ENCODE measurements at regions not wholly inside any gene's neighbourhood (a gene's known extent, or its start where the extent isn't known, plus 50 kb on each side); places are given as distances from the start of the nearest gene placed in this dataset.
A peak's percentile ranks its signal among the peaks of the same experiment; 100 is the strongest.

DNA sequence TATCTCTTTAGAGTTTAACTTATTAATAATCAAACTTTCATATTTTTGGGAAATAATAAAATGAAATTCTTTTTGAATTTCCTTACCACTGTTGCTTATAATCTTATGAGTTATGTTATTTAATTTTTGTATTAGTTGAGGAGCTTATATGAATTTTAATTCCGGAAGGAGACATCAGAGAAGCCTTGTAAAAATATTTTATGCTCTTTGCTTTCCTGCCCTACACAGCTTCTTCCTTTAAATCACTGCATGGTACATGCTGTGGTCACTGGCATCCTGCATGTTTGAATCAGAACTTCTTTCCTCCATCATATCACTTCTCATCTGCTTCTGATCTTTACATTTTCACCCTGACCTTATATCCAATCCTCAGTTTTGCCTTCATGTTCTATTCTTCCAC is 266.7 kb upstream of the ZSWIM2 start:
- no peaks in the 10 kb centered on the region for H3K36me3 ChIP-seq
- no peak for TF ChIP-seq POLR2A (IDR thresholded peaks at IDR 0.05)
- TF ChIP-seq POLR2AphosphoS5 (IDR thresholded peaks at IDR 0.05), result no peak
- 56 to 88% methylated on average over 1 of the region's 1 CpG for WGBS, 2 donors (ENCODE audit: low coverage in 1 of 2)

DNA sequence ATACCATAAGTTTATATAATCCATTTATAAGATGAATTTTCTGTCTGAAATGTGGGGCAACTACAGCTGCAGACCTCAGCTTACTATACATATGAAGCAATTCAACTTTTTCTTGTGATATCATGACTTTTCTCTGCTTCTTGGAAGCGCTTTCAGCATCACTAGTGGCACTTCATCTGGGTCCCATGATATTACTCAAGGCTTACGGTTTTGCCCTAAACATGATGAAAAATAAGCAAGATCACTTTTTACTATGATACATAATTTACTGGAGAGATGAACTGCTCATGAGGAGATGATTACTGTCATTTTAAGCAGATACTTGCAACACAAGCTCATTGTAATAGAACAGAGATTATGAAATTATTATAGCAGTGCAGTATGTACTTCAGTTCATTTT is 258.0 kb upstream of the ZSWIM2 start:
- H3K36me3 ChIP-seq, result no peaks in the 10 kb centered on the region
- H3K27me3 ChIP-seq, result no peaks in the 10 kb centered on the region
- TF ChIP-seq, protein P1, sequence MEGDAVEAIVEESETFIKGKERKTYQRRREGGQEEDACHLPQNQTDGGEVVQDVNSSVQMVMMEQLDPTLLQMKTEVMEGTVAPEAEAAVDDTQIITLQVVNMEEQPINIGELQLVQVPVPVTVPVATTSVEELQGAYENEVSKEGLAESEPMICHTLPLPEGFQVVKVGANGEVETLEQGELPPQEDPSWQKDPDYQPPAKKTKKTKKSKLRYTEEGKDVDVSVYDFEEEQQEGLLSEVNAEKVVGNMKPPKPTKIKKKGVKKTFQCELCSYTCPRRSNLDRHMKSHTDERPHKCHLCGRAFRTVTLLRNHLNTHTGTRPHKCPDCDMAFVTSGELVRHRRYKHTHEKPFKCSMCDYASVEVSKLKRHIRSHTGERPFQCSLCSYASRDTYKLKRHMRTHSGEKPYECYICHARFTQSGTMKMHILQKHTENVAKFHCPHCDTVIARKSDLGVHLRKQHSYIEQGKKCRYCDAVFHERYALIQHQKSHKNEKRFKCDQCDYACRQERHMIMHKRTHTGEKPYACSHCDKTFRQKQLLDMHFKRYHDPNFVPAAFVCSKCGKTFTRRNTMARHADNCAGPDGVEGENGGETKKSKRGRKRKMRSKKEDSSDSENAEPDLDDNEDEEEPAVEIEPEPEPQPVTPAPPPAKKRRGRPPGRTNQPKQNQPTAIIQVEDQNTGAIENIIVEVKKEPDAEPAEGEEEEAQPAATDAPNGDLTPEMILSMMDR (IDR thresholded peaks at IDR 0.05), result no peak
- TF ChIP-seq POLR2A (IDR thresholded peaks at IDR 0.05), result no peak
- TF ChIP-seq POLR2AphosphoS5 (IDR thresholded peaks at IDR 0.05), result no peak
- TF ChIP-seq EP300 (IDR thresholded peaks at IDR 0.05), result no peak
- no peak overlapping the region for H3K4me3 ChIP-seq
- no peak for ATAC-seq
- H3K4me1 ChIP-seq, result no peaks in the 10 kb centered on the region
- no peaks in the 10 kb centered on the region for H3K9me3 ChIP-seq
- H3K27ac ChIP-seq, result no peak overlapping the region
- 84 to 90% methylated on average over 2 of the region's 2 CpGs for WGBS, 2 donors (ENCODE audit: low coverage in 1 of 2)

More for the DNA sequence above, 266.7 kb upstream of the ZSWIM2 start:
- Histone ChIP-seq H3K9me3 (no peaks in the 10 kb centered on the region), H3K4me1 (no peaks in the 10 kb centered on the region), H3K27me3 (no peaks in the 10 kb centered on the region), H3K4me3 (no peak overlapping the region), H3K27ac (no peak overlapping the region)
- no peak for ATAC-seq

DNA sequence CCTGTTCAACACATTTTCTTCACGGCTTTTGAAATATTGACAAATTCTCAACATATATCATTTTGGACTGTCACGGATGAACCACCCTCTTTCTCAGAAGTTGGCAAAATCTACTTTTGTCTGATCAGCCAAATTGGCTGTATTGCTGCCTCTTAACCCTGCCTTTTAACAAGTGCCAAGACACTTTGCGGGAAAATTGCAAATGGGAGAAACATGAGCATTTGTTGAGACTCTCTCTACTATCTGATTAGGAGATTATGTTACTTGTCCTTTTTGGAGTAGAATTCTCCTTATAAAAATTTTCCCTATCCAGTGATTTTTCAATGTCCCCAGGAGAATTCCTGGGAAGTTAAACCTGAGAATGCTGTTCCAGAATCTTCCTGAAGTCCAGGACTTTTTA is 256.2 kb upstream of the ZSWIM2 start:
- TF ChIP-seq, protein P1 (IDR thresholded peaks at IDR 0.05), result no peak
- TF ChIP-seq EP300 (IDR thresholded peaks at IDR 0.05) (no peak), POLR2A (IDR thresholded peaks at IDR 0.05) (no peak), POLR2AphosphoS5 (IDR thresholded peaks at IDR 0.05) (no peak)
- H3K9me3 ChIP-seq, result peaks cover 0 to 6% (median 0%) of the 10 kb centered on the region in 3 donors
- no peaks in the 10 kb centered on the region for H3K27me3 ChIP-seq
- no peaks in the 10 kb centered on the region for H3K36me3 ChIP-seq
- H3K27ac ChIP-seq, result no peak overlapping the region
- ATAC-seq, result no peak
- H3K4me3 ChIP-seq, result no peak overlapping the region
- no peaks in the 10 kb centered on the region for H3K4me1 ChIP-seq
- WGBS, 2 donors (ENCODE audit: low coverage in 1 of 2), result 80% methylated on average over 3 of the region's 3 CpGs

DNA sequence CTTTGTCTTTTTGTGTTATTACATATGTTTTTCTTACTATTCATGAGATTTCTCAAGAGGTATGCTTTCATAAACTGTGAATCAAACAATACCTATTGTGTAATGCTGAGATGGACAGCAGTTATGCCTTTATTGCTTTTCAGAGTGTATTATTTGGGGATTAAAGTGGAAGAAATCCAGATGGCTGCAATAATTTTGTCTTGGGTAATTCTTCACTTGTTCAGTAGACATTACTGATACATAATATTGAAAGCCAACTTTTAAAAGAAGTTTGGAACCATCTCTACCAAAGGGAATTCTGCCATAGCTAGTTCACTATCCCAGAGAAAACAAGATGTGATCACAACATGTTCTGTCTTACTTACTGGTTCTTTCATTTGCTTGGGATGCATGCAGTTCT is 253.4 kb upstream of the ZSWIM2 start:
- Histone ChIP-seq H3K4me3 (no peak overlapping the region), H3K27me3 (no peaks in the 10 kb centered on the region), H3K9me3 (peaks cover 0 to 6% (median 0%) of the 10 kb centered on the region in 3 donors), H3K36me3 (no peaks in the 10 kb centered on the region), H3K4me1 (no peaks in the 10 kb centered on the region), H3K27ac (no peak overlapping the region)
- TF ChIP-seq EP300 (IDR thresholded peaks at IDR 0.05) (no peak), POLR2AphosphoS5 (IDR thresholded peaks at IDR 0.05) (no peak), POLR2A (IDR thresholded peaks at IDR 0.05) (no peak)
- TF ChIP-seq, protein P1 (IDR thresholded peaks at IDR 0.05), result no peak
- ATAC-seq, result peak; percentile 65

DNA sequence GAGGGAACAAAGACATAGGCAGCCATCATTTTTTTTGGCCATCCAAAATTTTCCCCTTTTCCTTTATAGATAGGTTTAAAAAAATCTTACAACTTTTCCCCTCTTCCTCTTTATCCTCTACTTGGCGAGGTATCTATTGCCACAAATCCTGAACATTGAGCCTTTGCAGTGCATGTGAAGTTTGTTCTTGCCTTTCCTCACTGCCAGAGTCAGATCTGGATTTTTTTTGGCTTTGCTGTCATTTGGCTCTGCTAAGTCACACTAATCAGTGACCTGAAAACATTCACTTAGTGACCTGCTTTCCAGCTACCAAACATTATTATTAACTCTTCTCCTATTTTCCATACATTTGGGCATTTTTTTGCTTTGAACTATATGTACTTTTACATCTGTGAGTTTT is 249.2 kb upstream of the ZSWIM2 start:
- H3K4me1 ChIP-seq, result no peaks in the 10 kb centered on the region
- WGBS, 2 donors (ENCODE audit: low coverage in 1 of 2), result 58 to 100% methylated on average over 1 of the region's 1 CpG

DNA sequence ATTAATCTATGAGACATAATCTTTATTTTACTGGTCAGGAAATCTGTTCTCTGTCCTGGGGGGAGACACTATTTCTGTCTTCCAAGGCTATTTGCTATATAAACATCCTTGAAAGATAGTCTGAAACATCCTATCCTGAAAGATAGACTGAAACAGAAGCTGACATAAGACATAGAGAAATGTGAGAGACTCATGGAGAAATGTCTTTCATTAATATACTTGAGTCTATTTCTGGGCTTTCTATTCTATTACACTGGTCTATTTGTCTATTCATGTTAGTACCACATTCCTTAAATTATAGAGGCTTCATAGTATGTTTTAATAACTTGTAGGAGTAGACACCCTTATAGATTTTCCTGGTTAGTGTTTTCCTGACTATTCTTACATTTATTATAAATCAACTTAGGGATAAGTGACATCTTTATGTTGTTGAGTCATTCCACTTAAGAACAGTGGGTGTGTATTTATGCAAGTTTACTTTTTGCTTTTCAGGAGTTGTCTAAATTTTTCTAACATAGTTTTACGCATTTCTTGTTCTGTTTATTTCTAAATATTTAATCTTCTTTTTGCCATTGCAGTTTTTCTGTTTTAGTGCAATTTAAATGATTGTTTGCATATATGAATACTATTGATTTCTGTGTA is 244.9 kb upstream of the ZSWIM2 start:
- WGBS, 2 donors (ENCODE audit: low coverage in 1 of 2), result 56 to 100% methylated on average over 1 of the region's 1 CpG

More for the DNA sequence above, 249.2 kb upstream of the ZSWIM2 start:
- ATAC-seq, result no peak
- no peaks in the 10 kb centered on the region for H3K27me3 ChIP-seq
- no peak overlapping the region for H3K27ac ChIP-seq
- peaks cover 0 to 6% (median 0%) of the 10 kb centered on the region in 3 donors for H3K9me3 ChIP-seq
- no peaks in the 10 kb centered on the region for H3K36me3 ChIP-seq
- no peak for TF ChIP-seq POLR2AphosphoS5 (IDR thresholded peaks at IDR 0.05)
- no peak for TF ChIP-seq EP300 (IDR thresholded peaks at IDR 0.05)
- no peak overlapping the region for H3K4me3 ChIP-seq

More for the DNA sequence above, 244.9 kb upstream of the ZSWIM2 start:
- no peak overlapping the region for H3K27ac ChIP-seq
- ATAC-seq, result no peak
- TF ChIP-seq EP300 (IDR thresholded peaks at IDR 0.05) (no peak), POLR2A (IDR thresholded peaks at IDR 0.05) (no peak), POLR2AphosphoS5 (IDR thresholded peaks at IDR 0.05) (no peak)
- TF ChIP-seq, protein P1 (IDR thresholded peaks at IDR 0.05), result no peak
- H3K4me1 ChIP-seq, result no peaks in the 10 kb centered on the region
- no peak overlapping the region for H3K4me3 ChIP-seq
- H3K9me3 ChIP-seq, result no peaks in the 10 kb centered on the region
- H3K27me3 ChIP-seq, result no peaks in the 10 kb centered on the region
- no peaks in the 10 kb centered on the region for H3K36me3 ChIP-seq

All from gastroesophageal sphincter (tissue), 4 donors.